ENCODE measurements at regions not wholly inside any gene's neighbourhood (a gene's known extent, or its start where the extent isn't known, plus 50 kb on each side); places are given as distances from the start of the nearest gene placed in this dataset.

DNA sequence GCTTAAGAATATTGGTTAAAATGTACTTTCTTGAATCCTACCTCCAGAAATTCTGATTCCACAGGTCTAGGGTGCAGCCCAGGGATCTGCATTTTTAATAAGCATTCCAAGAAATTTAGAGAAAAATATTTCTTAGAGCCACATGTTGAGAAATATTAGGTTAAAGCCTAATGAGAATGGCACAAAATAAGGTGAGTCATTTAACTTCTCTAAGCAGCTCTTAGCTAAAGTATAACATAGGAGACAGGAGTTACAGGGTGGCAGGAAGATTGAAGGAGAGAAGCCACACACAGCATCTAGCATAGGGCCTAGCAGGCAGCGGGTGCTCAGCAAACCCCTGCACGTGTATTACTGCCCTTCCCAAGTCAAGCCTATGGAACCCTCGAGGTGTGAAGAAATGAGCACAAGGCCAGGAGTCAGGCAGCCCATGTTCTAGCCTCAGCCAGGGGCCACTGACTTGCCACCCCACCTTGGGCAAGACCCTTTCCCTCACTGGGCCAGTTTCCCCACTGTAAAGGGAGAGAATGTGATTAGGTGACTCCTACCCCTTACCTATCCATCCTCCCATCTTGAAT lies 197.1 kb upstream of the TLE3 start:
- Histone ChIP-seq H2BK120ac (ENCODE audit: low read depth, low read length, poor library complexity, severe bottlenecking) (no peak overlapping the region), H3K18ac (ENCODE audit: insufficient read length, low read depth, low read length) (no peak overlapping the region), H2AFZ (ENCODE audit: low read length) (no peak overlapping the region), H3K27ac (ENCODE audit: insufficient read length, low read depth, low read length) (no peak overlapping the region), H3K79me1 (ENCODE audit: insufficient read depth, low read depth, low read length, poor library complexity, severe bottlenecking) (no peaks in the 10 kb centered on the region), H3T11ph (ENCODE audit: low read length) (no peak overlapping the region), H3K23me2 (ENCODE audit: insufficient read length, low read depth, low read length, poor library complexity, severe bottlenecking) (no peaks in the 10 kb centered on the region), H2AK5ac (ENCODE audit: insufficient read length, low read length) (no peak overlapping the region), H2BK20ac (ENCODE audit: low read depth, low read length, poor library complexity, severe bottlenecking) (no peak overlapping the region), H3K4me2 (ENCODE audit: insufficient read depth, insufficient read length, low read length) (no peak overlapping the region), H2BK15ac (ENCODE audit: low read depth, low read length) (no peak overlapping the region), H3K14ac (ENCODE audit: insufficient read depth, low read length) (no peak overlapping the region), H3K4ac (ENCODE audit: low read depth, low read length) (no peak overlapping the region), H4K91ac (ENCODE audit: insufficient read length, low read depth, low read length) (no peak overlapping the region), H2BK12ac (ENCODE audit: insufficient read length, low read depth, low read length) (no peak overlapping the region), H2BK5ac (ENCODE audit: insufficient read length, low read length) (no peak overlapping the region), H4K8ac (replicated peaks; ENCODE audit: insufficient read length, low read depth, low read length) (no peak overlapping the region), H3K56ac (ENCODE audit: insufficient read length, low read depth, low read length) (no peak overlapping the region), H3K27me3 (ENCODE audit: insufficient read depth, low read length) (no peaks in the 10 kb centered on the region), H4K5ac (ENCODE audit: insufficient read length, low read depth, low read length) (no peak overlapping the region), H3K23ac (ENCODE audit: insufficient read length, low read depth, low read length) (no peak overlapping the region), H3K79me2 (ENCODE audit: insufficient read depth, low read length) (no peaks in the 10 kb centered on the region), H3K4me1 (ENCODE audit: insufficient read depth, low read length) (no peaks in the 10 kb centered on the region), H3K9ac (ENCODE audit: extremely low read depth, insufficient read length, low read length) (no peak overlapping the region), H4K20me1 (ENCODE audit: control insufficient read depth, insufficient read depth, insufficient read length) (no peaks in the 10 kb centered on the region), H3K9me3 (ENCODE audit: control insufficient read depth, low read depth, low read length) (no peaks in the 10 kb centered on the region)
- H3K36me3 Mint-ChIP-seq (ENCODE audit: insufficient read depth in 1 of 3, low read depth in 3 of 3) = no peaks in the 10 kb centered on the region
- H3K9me3 Mint-ChIP-seq = no peaks in the 10 kb centered on the region; a peak in 1 of 5 replicates
- H3K4me1 Mint-ChIP-seq = peaks cover 11 to 14% of the 10 kb centered on the region in 2 experiments
- DNase-seq = no peak
- H3K27me3 Mint-ChIP-seq (ENCODE audit: low read depth) = peaks cover 12% of the 10 kb centered on the region
- no CpG with 5 or more reads among the region's 3 CpGs for WGBS (ENCODE audit: extremely low coverage, insufficient read length, low lambda C conversion rate)
- TF ChIP-seq CTCF (conservative IDR thresholded peaks at IDR 0.05) = no peak
- no peak overlapping the region for H3K27ac Mint-ChIP-seq
- no peak overlapping the region for H3K4me3 Mint-ChIP-seq
